Gastroesophageal sphincter (tissue), 3 donors: ENCODE measurements at regions not wholly inside any gene's neighbourhood (a gene's known extent, or its start where the extent isn't known, plus 50 kb on each side); places are given as distances from the start of the nearest gene placed in this dataset.

Experiments
- CTCF ChIP-seq, 4 experiments: fragments of 200-600 bp in 2 of 4; fragments of 450-650 bp in 2 of 4; sonication (generic) in 1 of 4; IDR thresholded peaks; one replicate each; pipeline ENCODE4 v1.5.1; 2017 to 2019; ENCODE audit warnings: antibody characterized with exemption in 4 of 4, mild to moderate bottlenecking in 2 of 4, moderate library complexity in 2 of 4
- EP300 ChIP-seq: sonication (generic); formaldehyde crosslinking; IDR thresholded peaks from one replicate; pipeline ENCODE4 v1.6.1; 2017; ENCODE audit warnings: antibody characterized with exemption, mild to moderate bottlenecking
- POLR2A ChIP-seq, 2 donors: fragments of 450-650 bp; IDR thresholded peaks; one replicate each; pipeline ENCODE4 v1.6.1; 2017; ENCODE audit warnings: antibody characterized with exemption in 2 of 2, mild to moderate bottlenecking in 2 of 2, moderate library complexity in 1 of 2
- POLR2AphosphoS5 ChIP-seq: sonication (generic); formaldehyde crosslinking; IDR thresholded peaks from one replicate; pipeline ENCODE4 v1.6.1; 2017; ENCODE audit warnings: antibody characterized with exemption

- TF ChIP-seq CTCF (IDR thresholded peaks at IDR 0.05) (no peak), EP300 (no peak), POLR2A (IDR thresholded peaks at IDR 0.05) (no peak), POLR2AphosphoS5 (no peak)
These were observed 416.1 kb upstream of the CTNND2 start for GRCh38 chr5:12320331-12320730.
